ENCODE measurements at regions not wholly inside any gene's neighbourhood (a gene's known extent, or its start where the extent isn't known, plus 50 kb on each side); places are given as distances from the start of the nearest gene placed in this dataset.

DNA sequence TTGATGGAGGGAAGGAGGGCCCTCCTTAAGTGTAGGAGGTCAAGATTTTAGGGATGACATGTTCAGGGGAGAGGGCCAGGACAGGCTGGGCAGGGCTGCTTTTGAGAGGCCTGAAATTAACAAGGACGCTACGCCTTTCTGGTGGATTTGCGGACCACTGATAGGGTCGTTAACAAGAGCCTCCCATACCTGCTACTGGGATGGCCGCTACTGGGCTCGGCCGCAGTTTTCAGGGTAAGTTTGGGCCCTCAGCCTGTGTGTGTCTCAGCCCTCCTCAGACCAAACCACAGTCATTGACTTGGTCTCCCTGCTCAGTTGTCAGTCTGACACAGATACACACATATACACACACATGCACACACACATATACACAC, 180.9 kb downstream of the SMAD2 start:
- TF ChIP-seq CTCF (IDR thresholded peaks at IDR 0.05; ENCODE audit: poor library complexity) (no peak), EZH2 (IDR thresholded peaks at IDR 0.05; ENCODE audit: borderline replicate concordance) (no peak), EZH2phosphoT487 (IDR thresholded peaks at IDR 0.05; ENCODE audit: low read depth, severe bottlenecking, unreplicated experiment) (no peak)
- 98% methylated on average over 7 of the region's 7 CpGs for WGBS (ENCODE audit: low lambda C conversion rate, missing lambda C conversion rate)
- Histone ChIP-seq H3K4me1 (ENCODE audit: insufficient read depth) (peaks cover 4% of the 10 kb centered on the region), H3K9me3 (ENCODE audit: low read depth) (no peaks in the 10 kb centered on the region), H4K20me1 (ENCODE audit: insufficient read depth, poor library complexity, severe bottlenecking) (no peaks in the 10 kb centered on the region), H3K27ac (no peak overlapping the region), H2AFZ (no peak overlapping the region), H3K79me2 (no peaks in the 10 kb centered on the region), H3K9me2 (replicated peaks; ENCODE audit: insufficient read depth) (no peaks in the 10 kb centered on the region), H3K36me3 (replicated peaks; ENCODE audit: insufficient read depth, low read depth) (no peaks in the 10 kb centered on the region), H3K27me3 (peaks cover 5% of the 10 kb centered on the region), H3K4me2 (no peak overlapping the region), H3K4me3 (no peak overlapping the region)
- DNase-seq (ENCODE audit: low spot score), result no peak

DNA sequence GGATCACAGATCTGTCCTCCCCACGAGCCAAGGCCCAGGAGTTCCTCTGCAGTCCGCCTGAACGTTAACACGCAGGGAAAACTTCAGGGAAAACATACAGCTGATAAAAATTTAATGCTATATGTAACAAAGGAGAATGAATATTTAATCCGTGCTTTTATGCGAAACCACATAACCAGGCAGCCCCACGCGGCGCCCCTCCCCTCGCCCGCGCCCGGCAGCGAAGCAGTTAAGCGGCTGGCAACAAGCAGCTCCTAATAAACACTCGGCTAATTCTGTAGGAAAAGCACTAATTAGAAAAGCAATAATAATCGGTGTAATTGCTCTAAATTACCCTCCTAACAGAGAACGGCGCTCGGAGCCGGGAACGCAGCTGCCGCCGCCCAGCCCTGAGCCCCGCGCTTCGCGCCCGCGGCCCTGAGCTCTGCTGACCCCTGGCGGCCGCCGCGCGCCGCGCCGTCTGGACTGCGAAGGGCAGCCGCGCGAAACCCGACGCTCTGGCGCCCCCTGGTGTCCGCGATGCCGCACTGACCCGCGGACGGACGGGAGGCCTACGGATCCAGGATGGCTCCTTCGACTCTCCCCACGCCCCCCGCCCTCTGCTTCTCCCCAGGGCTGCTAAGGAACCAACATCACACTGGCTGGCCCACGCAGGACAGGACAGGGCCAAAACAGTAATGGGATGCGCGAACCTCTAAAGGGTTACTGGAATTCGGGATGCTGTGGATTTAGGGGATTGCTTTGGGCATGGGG, 181.4 kb downstream of the SMAD2 start:
- Histone ChIP-seq H3K79me2 (no peaks in the 10 kb centered on the region), H3K9me3 (ENCODE audit: low read depth) (no peaks in the 10 kb centered on the region), H2AFZ (peak overlapping the region; percentile 53), H3K27ac (no peak overlapping the region), H3K9me2 (replicated peaks; ENCODE audit: insufficient read depth) (no peaks in the 10 kb centered on the region), H3K4me2 (peak overlapping the region; percentile 83), H3K4me1 (ENCODE audit: insufficient read depth) (peaks cover 4% of the 10 kb centered on the region), H4K20me1 (ENCODE audit: insufficient read depth, poor library complexity, severe bottlenecking) (no peaks in the 10 kb centered on the region), H3K36me3 (replicated peaks; ENCODE audit: insufficient read depth, low read depth) (no peaks in the 10 kb centered on the region), H3K27me3 (peaks cover 5% of the 10 kb centered on the region), H3K4me3 (peak overlapping the region; percentile 32)
- TF ChIP-seq EZH2phosphoT487 (IDR thresholded peaks at IDR 0.05; ENCODE audit: low read depth, severe bottlenecking, unreplicated experiment) (no peak), EZH2 (IDR thresholded peaks at IDR 0.05; ENCODE audit: borderline replicate concordance) (no peak), CTCF (IDR thresholded peaks at IDR 0.05; ENCODE audit: poor library complexity) (peak; percentile 99)
- WGBS (ENCODE audit: low lambda C conversion rate, missing lambda C conversion rate), result 10% methylated on average over 58 of the region's 60 CpGs
- DNase-seq (ENCODE audit: low spot score), result peak; percentile 90

DNA sequence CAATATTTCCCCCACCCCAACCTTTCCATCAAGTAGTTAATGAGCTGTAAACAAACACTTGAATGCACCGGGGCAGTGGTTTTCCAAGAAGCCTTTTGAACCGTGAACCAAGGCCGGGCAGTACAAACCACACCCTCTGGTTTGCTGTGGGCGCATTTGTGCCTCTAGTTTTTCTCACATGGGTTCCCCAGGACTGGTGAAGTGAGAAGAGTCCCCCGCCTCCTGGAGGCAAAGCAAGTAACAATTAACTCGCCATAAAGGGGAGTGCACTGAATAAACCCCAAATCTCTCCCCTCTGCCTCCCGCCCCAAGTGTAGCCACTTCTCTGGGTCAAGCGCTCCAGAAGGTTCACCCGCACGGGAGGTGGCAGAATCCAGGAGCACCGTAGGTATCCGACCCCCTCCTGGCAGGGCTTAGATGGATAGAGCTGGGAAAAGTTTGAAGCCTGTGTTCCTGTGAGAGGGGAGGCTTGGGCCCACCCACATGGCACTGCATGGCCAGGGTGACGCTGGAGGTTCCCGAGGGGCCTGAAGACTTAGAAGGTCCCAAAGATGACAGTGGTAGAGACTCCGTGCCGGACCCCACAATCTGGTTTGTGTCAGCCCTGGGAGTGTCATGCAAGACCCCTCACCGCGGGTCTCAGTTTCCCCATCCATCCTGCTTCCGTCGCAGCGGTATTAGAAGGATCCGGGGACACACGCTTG, 182.2 kb downstream of the SMAD2 start:
- TF ChIP-seq CTCF (IDR thresholded peaks at IDR 0.05; ENCODE audit: poor library complexity) (no peak), EZH2phosphoT487 (IDR thresholded peaks at IDR 0.05; ENCODE audit: low read depth, severe bottlenecking, unreplicated experiment) (no peak), EZH2 (IDR thresholded peaks at IDR 0.05; ENCODE audit: borderline replicate concordance) (no peak)
- H3K4me1 ChIP-seq (ENCODE audit: insufficient read depth), result peaks cover 4% of the 10 kb centered on the region
- peaks cover 5% of the 10 kb centered on the region for H3K27me3 ChIP-seq
- no peak overlapping the region for H3K27ac ChIP-seq
- H3K4me3 ChIP-seq, result no peak overlapping the region
- peak overlapping the region; percentile 53 for H2AFZ ChIP-seq
- H3K79me2 ChIP-seq, result no peaks in the 10 kb centered on the region
- H3K36me3 ChIP-seq (replicated peaks; ENCODE audit: insufficient read depth, low read depth), result no peaks in the 10 kb centered on the region
- no peak for DNase-seq (ENCODE audit: low spot score)
- H3K9me2 ChIP-seq (replicated peaks; ENCODE audit: insufficient read depth), result no peaks in the 10 kb centered on the region
- H3K9me3 ChIP-seq (ENCODE audit: low read depth), result no peaks in the 10 kb centered on the region
- 84% methylated on average over 23 of the region's 23 CpGs for WGBS (ENCODE audit: low lambda C conversion rate, missing lambda C conversion rate)
- H3K4me2 ChIP-seq, result peak overlapping the region; percentile 83
- no peaks in the 10 kb centered on the region for H4K20me1 ChIP-seq (ENCODE audit: insufficient read depth, poor library complexity, severe bottlenecking)

Measured in hepatocyte (in vitro differentiated cells).